ENCODE measurements at regions not wholly inside any gene's neighbourhood (a gene's known extent, or its start where the extent isn't known, plus 50 kb on each side); places are given as distances from the start of the nearest gene placed in this dataset.

- TF ChIP-seq CTCF (IDR thresholded peaks at IDR 0.05) (no peak), POLR2AphosphoS5 (IDR thresholded peaks at IDR 0.05) (no peak), POLR2A (IDR thresholded peaks at IDR 0.05) (no peak), EP300 (IDR thresholded peaks at IDR 0.05; ENCODE audit: low read depth) (no peak)
These were observed 178.8 kb upstream of the STAC start for GRCh38 chr3:36201546-36201945.

Data from transverse colon (tissue), 4 donors.